Thyroid gland (tissue), 4 donors: ENCODE measurements at regions not wholly inside any gene's neighbourhood (a gene's known extent, or its start where the extent isn't known, plus 50 kb on each side); places are given as distances from the start of the nearest gene placed in this dataset.

Source experiments
- POLR2A ChIP-seq, 2 donors: fragments of 450-650 bp; IDR thresholded peaks; one replicate each; pipeline ENCODE4 v1.6.1; 2017; ENCODE audit warnings: antibody characterized with exemption in 2 of 2, mild to moderate bottlenecking in 2 of 2, moderate library complexity in 1 of 2
- TF ChIP-seq, protein P1 (sequence below), 6 experiments: fragments of 200-600 bp in 3 of 6; fragments of 450-650 bp in 3 of 6; sonication (generic) in 3 of 6; IDR thresholded peaks; one replicate each; pipeline ENCODE4 v1.5.1; 2016 to 2019; ENCODE audit warnings: antibody characterized with exemption in 6 of 6, mild to moderate bottlenecking in 2 of 6, inconsistent platforms in 1 of 6, moderate library complexity in 1 of 6

DNA sequence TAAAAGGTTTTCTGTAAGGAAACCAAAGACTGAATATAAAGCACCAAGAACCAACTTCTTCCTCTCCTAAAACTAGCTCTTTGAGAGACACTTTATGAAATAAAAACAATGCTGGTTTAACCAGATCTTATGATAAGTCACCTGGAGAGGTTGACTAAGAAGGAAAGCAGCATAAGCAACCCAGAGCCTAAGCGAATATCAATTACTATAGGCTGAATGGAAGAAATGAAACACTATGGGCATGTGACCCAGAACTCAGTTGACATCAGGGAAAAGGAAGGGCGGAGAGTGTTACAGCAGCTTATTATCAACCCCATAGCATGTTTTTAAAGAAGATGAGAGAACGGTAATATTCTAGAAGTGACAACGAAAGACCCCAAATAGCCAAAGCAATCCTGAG is 94.1 kb upstream of the STMND1 start:
- TF ChIP-seq, protein P1, sequence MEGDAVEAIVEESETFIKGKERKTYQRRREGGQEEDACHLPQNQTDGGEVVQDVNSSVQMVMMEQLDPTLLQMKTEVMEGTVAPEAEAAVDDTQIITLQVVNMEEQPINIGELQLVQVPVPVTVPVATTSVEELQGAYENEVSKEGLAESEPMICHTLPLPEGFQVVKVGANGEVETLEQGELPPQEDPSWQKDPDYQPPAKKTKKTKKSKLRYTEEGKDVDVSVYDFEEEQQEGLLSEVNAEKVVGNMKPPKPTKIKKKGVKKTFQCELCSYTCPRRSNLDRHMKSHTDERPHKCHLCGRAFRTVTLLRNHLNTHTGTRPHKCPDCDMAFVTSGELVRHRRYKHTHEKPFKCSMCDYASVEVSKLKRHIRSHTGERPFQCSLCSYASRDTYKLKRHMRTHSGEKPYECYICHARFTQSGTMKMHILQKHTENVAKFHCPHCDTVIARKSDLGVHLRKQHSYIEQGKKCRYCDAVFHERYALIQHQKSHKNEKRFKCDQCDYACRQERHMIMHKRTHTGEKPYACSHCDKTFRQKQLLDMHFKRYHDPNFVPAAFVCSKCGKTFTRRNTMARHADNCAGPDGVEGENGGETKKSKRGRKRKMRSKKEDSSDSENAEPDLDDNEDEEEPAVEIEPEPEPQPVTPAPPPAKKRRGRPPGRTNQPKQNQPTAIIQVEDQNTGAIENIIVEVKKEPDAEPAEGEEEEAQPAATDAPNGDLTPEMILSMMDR (IDR thresholded peaks at IDR 0.05), result no peak
- TF ChIP-seq POLR2A (IDR thresholded peaks at IDR 0.05), result no peak
